ENCODE measurements at regions not wholly inside any gene's neighbourhood (a gene's known extent, or its start where the extent isn't known, plus 50 kb on each side); places are given as distances from the start of the nearest gene placed in this dataset.

DNA sequence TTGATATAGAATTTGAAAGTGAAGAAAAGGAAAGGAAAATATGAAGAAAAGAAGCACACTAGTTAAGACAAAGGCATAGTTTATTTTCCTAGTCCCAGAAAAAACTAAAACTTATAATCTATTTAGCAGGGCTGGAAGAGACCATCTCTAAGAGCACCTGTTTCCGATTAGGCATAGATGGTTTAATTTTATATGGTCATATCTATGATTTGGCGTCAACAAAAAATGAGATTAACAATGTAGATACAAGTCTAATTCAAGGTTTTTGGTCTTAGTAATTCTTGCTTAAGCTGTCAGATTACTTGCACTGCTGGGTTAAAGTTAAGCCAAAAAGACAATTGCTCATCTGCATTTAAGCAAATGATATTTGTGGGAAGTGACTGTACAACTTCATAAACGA, 502.5 kb upstream of the FSHR start:
- intact Hi-C loops (cut with DNase I): no loop called here

DNA sequence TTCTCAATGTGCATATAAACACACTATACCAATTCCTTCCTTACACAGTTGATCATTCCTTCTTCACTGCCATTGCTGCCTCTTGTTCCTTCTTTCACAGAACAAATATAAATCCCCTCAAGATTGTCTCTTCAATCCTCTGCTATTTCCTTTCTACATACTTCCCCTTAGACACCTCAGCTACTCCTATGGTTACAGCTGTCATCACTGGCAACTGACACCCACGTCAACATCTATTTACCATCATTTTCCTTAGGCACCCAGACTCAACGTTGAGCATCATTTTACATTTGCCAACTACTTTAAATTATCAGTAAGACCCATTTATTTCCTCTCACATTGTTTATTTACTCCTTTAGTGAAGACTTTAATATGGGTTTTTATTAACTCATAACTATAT, 488.8 kb upstream of the FSHR start:
- Histone ChIP-seq H3K27ac (no peak overlapping the region), H3K4me3 (no peak overlapping the region), H3K4me1 (replicated peaks) (no peaks in the 10 kb centered on the region), H3K27me3 (replicated peaks; ENCODE audit: insufficient read depth) (no peaks in the 10 kb centered on the region), H3K36me3 (no peaks in the 10 kb centered on the region), H3K9me3 (no peaks in the 10 kb centered on the region)
- WGBS: 60% methylated on average over 2 of the region's 2 CpGs
- no peak for DNase-seq (ENCODE audit: low spot score)
- no peak for TF ChIP-seq POLR2A (IDR thresholded peaks at IDR 0.05)
- TF ChIP-seq POLR2AphosphoS5 (IDR thresholded peaks at IDR 0.05): no peak
- TF ChIP-seq, protein P1, sequence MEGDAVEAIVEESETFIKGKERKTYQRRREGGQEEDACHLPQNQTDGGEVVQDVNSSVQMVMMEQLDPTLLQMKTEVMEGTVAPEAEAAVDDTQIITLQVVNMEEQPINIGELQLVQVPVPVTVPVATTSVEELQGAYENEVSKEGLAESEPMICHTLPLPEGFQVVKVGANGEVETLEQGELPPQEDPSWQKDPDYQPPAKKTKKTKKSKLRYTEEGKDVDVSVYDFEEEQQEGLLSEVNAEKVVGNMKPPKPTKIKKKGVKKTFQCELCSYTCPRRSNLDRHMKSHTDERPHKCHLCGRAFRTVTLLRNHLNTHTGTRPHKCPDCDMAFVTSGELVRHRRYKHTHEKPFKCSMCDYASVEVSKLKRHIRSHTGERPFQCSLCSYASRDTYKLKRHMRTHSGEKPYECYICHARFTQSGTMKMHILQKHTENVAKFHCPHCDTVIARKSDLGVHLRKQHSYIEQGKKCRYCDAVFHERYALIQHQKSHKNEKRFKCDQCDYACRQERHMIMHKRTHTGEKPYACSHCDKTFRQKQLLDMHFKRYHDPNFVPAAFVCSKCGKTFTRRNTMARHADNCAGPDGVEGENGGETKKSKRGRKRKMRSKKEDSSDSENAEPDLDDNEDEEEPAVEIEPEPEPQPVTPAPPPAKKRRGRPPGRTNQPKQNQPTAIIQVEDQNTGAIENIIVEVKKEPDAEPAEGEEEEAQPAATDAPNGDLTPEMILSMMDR (IDR thresholded peaks at IDR 0.05): no peak
- intact Hi-C loops (cut with DNase I): no loop called here

More for the DNA sequence above, 502.5 kb upstream of the FSHR start:
- TF ChIP-seq POLR2AphosphoS5 (IDR thresholded peaks at IDR 0.05): no peak
- TF ChIP-seq, protein P1 (IDR thresholded peaks at IDR 0.05): no peak
- TF ChIP-seq POLR2A (IDR thresholded peaks at IDR 0.05): no peak
- H3K9me3 ChIP-seq: no peaks in the 10 kb centered on the region
- no peaks in the 10 kb centered on the region for H3K36me3 ChIP-seq
- H3K4me3 ChIP-seq: no peak overlapping the region
- H3K27ac ChIP-seq: no peak overlapping the region
- DNase-seq (ENCODE audit: low spot score): no peak
- H3K27me3 ChIP-seq (replicated peaks; ENCODE audit: insufficient read depth): no peaks in the 10 kb centered on the region
- 79% methylated on average over 3 of the region's 3 CpGs for WGBS
- no peaks in the 10 kb centered on the region for H3K4me1 ChIP-seq (replicated peaks)

- no peak for DNase-seq (ENCODE audit: low spot score)
- no peak for TF ChIP-seq POLR2AphosphoS5 (IDR thresholded peaks at IDR 0.05)
- TF ChIP-seq, protein P1 (IDR thresholded peaks at IDR 0.05): no peak
- TF ChIP-seq POLR2A (IDR thresholded peaks at IDR 0.05): no peak
- Histone ChIP-seq H3K36me3 (no peaks in the 10 kb centered on the region), H3K4me1 (replicated peaks) (no peaks in the 10 kb centered on the region), H3K4me3 (no peak overlapping the region), H3K27ac (no peak overlapping the region), H3K9me3 (no peaks in the 10 kb centered on the region), H3K27me3 (replicated peaks; ENCODE audit: insufficient read depth) (no peaks in the 10 kb centered on the region)
- WGBS: 91% methylated on average over 1 of the region's 1 CpG
- intact Hi-C loops (cut with DNase I): no loop called here
Observed at GRCh38 chr2:49640630-49641029, 486.3 kb upstream of the FSHR start.

DNA sequence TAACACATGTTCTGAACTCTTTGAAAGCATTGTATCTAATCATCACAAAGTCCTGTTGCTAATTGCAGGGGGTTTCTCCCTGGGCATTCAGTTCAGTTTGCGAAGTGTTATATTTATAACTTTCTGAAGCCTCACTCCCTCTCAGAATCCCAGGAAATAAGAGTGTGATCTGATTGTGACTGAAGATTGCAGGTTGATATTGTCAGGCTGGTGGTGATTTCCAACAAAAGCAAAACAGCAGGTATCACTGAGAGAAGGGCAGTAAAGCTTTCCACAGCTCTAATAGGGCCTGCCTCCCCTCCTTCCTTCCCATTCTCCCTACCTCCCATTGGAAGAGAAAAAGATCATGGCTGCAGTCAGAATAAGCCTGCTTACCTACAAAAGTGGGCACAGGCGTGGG, 466.7 kb upstream of the FSHR start:
- WGBS: 96% methylated on average over 2 of the region's 2 CpGs

DNA sequence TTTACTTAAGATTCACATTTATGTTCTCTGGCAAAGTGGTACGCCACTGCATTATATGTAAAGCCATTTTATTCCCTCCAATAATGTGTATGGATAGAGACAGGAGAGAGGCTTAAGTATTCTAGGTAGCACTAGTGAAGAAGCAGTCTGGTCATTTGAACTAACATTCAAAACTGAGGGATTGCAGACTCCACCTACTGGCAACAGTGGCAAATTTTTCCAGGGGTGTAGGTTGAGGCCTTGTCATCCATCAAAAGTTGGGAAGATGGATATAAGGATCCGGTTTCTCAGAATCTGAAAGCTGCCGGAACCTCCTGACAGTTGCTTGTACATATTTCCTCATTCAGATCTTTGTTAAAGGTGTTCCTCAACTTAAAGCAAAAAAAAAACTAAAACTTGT, 465.5 kb upstream of the FSHR start:
- intact Hi-C loops (cut with DNase I): no loop called here
- DNase-seq (ENCODE audit: low spot score): no peak
- H3K36me3 ChIP-seq: no peaks in the 10 kb centered on the region
- WGBS: 93% methylated on average over 3 of the region's 3 CpGs
- H3K27ac ChIP-seq: no peak overlapping the region
- H3K27me3 ChIP-seq (replicated peaks; ENCODE audit: insufficient read depth): no peaks in the 10 kb centered on the region
- TF ChIP-seq POLR2AphosphoS5 (IDR thresholded peaks at IDR 0.05) (no peak), POLR2A (IDR thresholded peaks at IDR 0.05) (no peak)
- TF ChIP-seq, protein P1 (IDR thresholded peaks at IDR 0.05): no peak
- no peak overlapping the region for H3K4me3 ChIP-seq
- no peaks in the 10 kb centered on the region for H3K9me3 ChIP-seq
- H3K4me1 ChIP-seq (replicated peaks): no peaks in the 10 kb centered on the region

More for the DNA sequence above, 466.7 kb upstream of the FSHR start:
- TF ChIP-seq POLR2AphosphoS5 (IDR thresholded peaks at IDR 0.05) (no peak), POLR2A (IDR thresholded peaks at IDR 0.05) (no peak)
- TF ChIP-seq, protein P1 (IDR thresholded peaks at IDR 0.05): no peak
- H3K27me3 ChIP-seq (replicated peaks; ENCODE audit: insufficient read depth): no peaks in the 10 kb centered on the region
- no peak overlapping the region for H3K4me3 ChIP-seq
- no peaks in the 10 kb centered on the region for H3K9me3 ChIP-seq
- H3K27ac ChIP-seq: no peak overlapping the region
- no peak for DNase-seq (ENCODE audit: low spot score)
- intact Hi-C loops (cut with DNase I): no loop called here
- no peaks in the 10 kb centered on the region for H3K4me1 ChIP-seq (replicated peaks)
- H3K36me3 ChIP-seq: no peaks in the 10 kb centered on the region
